PC-9 (cell line): ENCODE measurements at regions not wholly inside any gene's neighbourhood (a gene's known extent, or its start where the extent isn't known, plus 50 kb on each side); places are given as distances from the start of the nearest gene placed in this dataset.

Source experiments
- EZH2 ChIP-seq: fragments of 200-600 bp; sonication (generic); IDR thresholded peaks from 2 replicates; pipeline ENCODE4 v1.8.0; 2017; ENCODE audit warnings: antibody characterized with exemption, low read depth
- TF ChIP-seq, protein P1 (sequence below): fragments of 200-600 bp; sonication (generic); conservative IDR thresholded peaks from 2 replicates; pipeline ENCODE4 v1.6.1; 2017; ENCODE audit warnings: mixed run types, antibody characterized with exemption, mild to moderate bottlenecking, moderate library complexity

DNA sequence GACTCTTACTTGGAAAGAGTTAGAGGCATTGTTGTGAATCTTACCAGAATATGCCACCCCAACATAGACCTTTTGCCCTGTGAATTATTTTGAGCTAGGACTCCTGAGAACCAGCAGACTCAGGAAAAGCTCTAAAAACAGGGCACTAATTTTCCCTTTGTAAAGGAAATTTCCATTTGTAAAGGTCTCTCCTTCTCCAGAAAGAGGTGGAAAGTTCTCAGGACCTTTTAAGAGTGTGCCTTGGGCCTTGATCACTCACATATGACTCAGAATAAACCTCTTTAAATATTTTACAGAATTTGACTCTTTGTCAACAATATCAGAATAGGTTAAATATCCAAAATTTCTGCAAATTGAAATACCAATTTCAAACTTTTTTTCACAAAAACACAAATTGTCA lies 721.8 kb upstream of the NCAM2 start:
- TF ChIP-seq, protein P1, sequence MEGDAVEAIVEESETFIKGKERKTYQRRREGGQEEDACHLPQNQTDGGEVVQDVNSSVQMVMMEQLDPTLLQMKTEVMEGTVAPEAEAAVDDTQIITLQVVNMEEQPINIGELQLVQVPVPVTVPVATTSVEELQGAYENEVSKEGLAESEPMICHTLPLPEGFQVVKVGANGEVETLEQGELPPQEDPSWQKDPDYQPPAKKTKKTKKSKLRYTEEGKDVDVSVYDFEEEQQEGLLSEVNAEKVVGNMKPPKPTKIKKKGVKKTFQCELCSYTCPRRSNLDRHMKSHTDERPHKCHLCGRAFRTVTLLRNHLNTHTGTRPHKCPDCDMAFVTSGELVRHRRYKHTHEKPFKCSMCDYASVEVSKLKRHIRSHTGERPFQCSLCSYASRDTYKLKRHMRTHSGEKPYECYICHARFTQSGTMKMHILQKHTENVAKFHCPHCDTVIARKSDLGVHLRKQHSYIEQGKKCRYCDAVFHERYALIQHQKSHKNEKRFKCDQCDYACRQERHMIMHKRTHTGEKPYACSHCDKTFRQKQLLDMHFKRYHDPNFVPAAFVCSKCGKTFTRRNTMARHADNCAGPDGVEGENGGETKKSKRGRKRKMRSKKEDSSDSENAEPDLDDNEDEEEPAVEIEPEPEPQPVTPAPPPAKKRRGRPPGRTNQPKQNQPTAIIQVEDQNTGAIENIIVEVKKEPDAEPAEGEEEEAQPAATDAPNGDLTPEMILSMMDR: no peak
- no peak for TF ChIP-seq EZH2
